PC-9 (cell line): ENCODE measurements at regions not wholly inside any gene's neighbourhood (a gene's known extent, or its start where the extent isn't known, plus 50 kb on each side); places are given as distances from the start of the nearest gene placed in this dataset.

Source experiments
- BruUV-seq: library from RNA; stranded (reverse); fragments of 400-500 nt; replicated peaks from 2 replicates; lab custom pipeline; 2021; lab: Mats Ljungman, UMichigan
- CTCF ChIA-PET: fragments of 300-600 bp; sonication (Branson Sonifier 250); formaldehyde crosslinking; loops from one replicate; lab custom pipeline; 2022; ENCODE audit warnings: antibody characterized with exemption; lab: Charles Lee
- POLR2A ChIA-PET: fragments of 300-600 bp; sonication (Branson Sonifier 250); formaldehyde crosslinking; loops from one replicate; lab custom pipeline; 2022; ENCODE audit warnings: antibody characterized with exemption; ENCODE audit not compliant: unreplicated experiment; lab: Charles Lee
- DNase-seq, 2 experiments: peaks; one replicate each; pipeline versions ENCODE4 v3.0.0 to v3.0.0-alpha.2; 2015 to 2022; ENCODE audit warnings: mixed read lengths in 1 of 2
- H2AFZ ChIP-seq: fragments of 200-600 bp; sonication (generic); 2 replicates; pipeline ENCODE4 v1.8.1; 2017; ENCODE audit warnings: antibody characterized with exemption
- H3F3A ChIP-seq: fragments of 200-600 bp; sonication (generic); 2 replicates; pipeline ENCODE4 v1.8.1; 2017; ENCODE audit warnings: antibody characterized with exemption, mild to moderate bottlenecking, low read depth; ENCODE audit not compliant: insufficient read depth
- H3K27ac ChIP-seq: fragments of 200-600 bp; sonication (generic); 2 replicates; pipeline ENCODE4 v1.6.1; 2016; ENCODE audit warnings: mixed run types
- H3K27me3 ChIP-seq: fragments of 200-600 bp; sonication (generic); 2 replicates; pipeline ENCODE4 v1.6.1; 2016; ENCODE audit warnings: low read depth, mixed run types; ENCODE audit not compliant: insufficient read depth
- H3K36me3 ChIP-seq: fragments of 200-600 bp; sonication (generic); 2 replicates; pipeline ENCODE4 v1.6.1; 2016; ENCODE audit warnings: low read depth, mixed run types
- H3K4me1 ChIP-seq: fragments of 200-600 bp; sonication (generic); replicated peaks from 2 replicates; pipeline ENCODE4 v1.6.1; 2016; ENCODE audit warnings: mixed run types; ENCODE audit not compliant: insufficient read depth
- H3K4me2 ChIP-seq: fragments of 200-600 bp; sonication (generic); 2 replicates; pipeline ENCODE4 v1.6.1; 2017; ENCODE audit warnings: mixed run types
- H3K4me3 ChIP-seq: fragments of 200-600 bp; sonication (generic); 2 replicates; pipeline ENCODE4 v1.6.1; 2016; ENCODE audit warnings: mixed run types
- H3K79me2 ChIP-seq: fragments of 200-600 bp; sonication (generic); 2 replicates; pipeline ENCODE4 v1.6.1; 2017; ENCODE audit warnings: low read depth, mixed run types
- H3K9me2 ChIP-seq: fragments of 200-600 bp; sonication (generic); 2 replicates; pipeline ENCODE4 v1.8.1; 2017; ENCODE audit warnings: mild to moderate bottlenecking; ENCODE audit not compliant: insufficient read depth
- H3K9me3 ChIP-seq: fragments of 200-600 bp; sonication (generic); 2 replicates; pipeline ENCODE4 v1.8.1; 2016; ENCODE audit warnings: low read depth; ENCODE audit not compliant: insufficient read depth
- H4K20me1 ChIP-seq: fragments of 200-600 bp; sonication (generic); 2 replicates; pipeline ENCODE4 v1.8.1; 2017; ENCODE audit not compliant: insufficient read depth
- CTCF ChIP-seq: fragments of 200-600 bp; sonication (generic); conservative IDR thresholded peaks from 2 replicates; pipeline ENCODE4 v1.6.1; 2017; ENCODE audit warnings: mixed run types, antibody characterized with exemption, mild to moderate bottlenecking, moderate library complexity
- EZH2 ChIP-seq: fragments of 200-600 bp; sonication (generic); IDR thresholded peaks from 2 replicates; pipeline ENCODE4 v1.8.0; 2017; ENCODE audit warnings: antibody characterized with exemption, low read depth
- intact Hi-C: fragments of 100-400 bp; cut with micrococcal nuclease; formaldehyde crosslinking; loops from one replicate; pipeline ENCODE4 v1.10.0; 2022; ENCODE audit not compliant: unreplicated experiment

DNA sequence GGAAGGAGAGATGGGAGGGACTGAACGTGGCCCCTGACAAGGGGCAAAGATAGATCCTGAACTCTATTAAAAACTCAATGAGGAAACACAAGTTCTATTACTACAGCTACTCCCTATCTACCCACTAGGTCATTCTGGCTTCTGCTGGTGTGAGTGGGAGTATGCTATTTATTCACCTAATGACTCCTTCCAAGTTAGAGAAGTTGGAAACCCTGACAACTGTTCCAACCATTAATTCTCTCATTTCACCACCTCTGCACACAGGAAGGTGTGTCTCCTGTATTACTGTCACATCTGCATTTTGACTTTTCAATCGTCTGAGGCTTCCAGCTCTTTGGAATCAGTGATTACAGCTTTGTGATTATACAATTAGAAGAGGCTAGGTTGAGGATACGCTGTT, 169.4 kb upstream of the ADO start:
- Histone ChIP-seq H3K36me3 (no peaks in the 10 kb centered on the region), H2AFZ (no peak overlapping the region), H3K79me2 (no peaks in the 10 kb centered on the region), H3F3A (no peaks in the 10 kb centered on the region), H3K4me2 (no peak overlapping the region), H3K9me3 (no peaks in the 10 kb centered on the region), H3K4me1 (no peaks in the 10 kb centered on the region), H4K20me1 (no peaks in the 10 kb centered on the region), H3K27ac (no peak overlapping the region), H3K27me3 (no peaks in the 10 kb centered on the region), H3K4me3 (no peak overlapping the region), H3K9me2 (no peaks in the 10 kb centered on the region)
- no TSS peak for BruUV-seq
- ChIA-PET CTCF (interaction anchor here (0.7 kb wide), 1 partner anchor 424 kb away, joined by 3 read pairs; no protein-coding TSS in a partner anchor), POLR2A (no interaction called here)
- intact Hi-C loops, result no loop called here
- TF ChIP-seq EZH2, result no peak
- no peak for TF ChIP-seq CTCF
- DNase-seq, result no peak

- Histone ChIP-seq H3K4me2 (no peak overlapping the region), H3K27me3 (no peaks in the 10 kb centered on the region), H3K9me2 (no peaks in the 10 kb centered on the region), H3K9me3 (no peaks in the 10 kb centered on the region), H3K4me3 (no peak overlapping the region), H2AFZ (no peak overlapping the region), H4K20me1 (no peaks in the 10 kb centered on the region), H3F3A (no peaks in the 10 kb centered on the region), H3K4me1 (no peaks in the 10 kb centered on the region), H3K79me2 (no peaks in the 10 kb centered on the region), H3K27ac (no peak overlapping the region), H3K36me3 (no peaks in the 10 kb centered on the region)
- intact Hi-C loops, result no loop called here
- TF ChIP-seq EZH2 (no peak), CTCF (no peak)
- ChIA-PET POLR2A (no interaction called here), CTCF (interaction anchor here (0.7 kb wide), 1 partner anchor 64 kb away, joined by 4 read pairs; no protein-coding TSS in a partner anchor)
- no peak for DNase-seq
- BruUV-seq, result no TSS peak
These were observed 167.7 kb upstream of the ADO start for GRCh38 chr10:62636825-62637248.

DNA sequence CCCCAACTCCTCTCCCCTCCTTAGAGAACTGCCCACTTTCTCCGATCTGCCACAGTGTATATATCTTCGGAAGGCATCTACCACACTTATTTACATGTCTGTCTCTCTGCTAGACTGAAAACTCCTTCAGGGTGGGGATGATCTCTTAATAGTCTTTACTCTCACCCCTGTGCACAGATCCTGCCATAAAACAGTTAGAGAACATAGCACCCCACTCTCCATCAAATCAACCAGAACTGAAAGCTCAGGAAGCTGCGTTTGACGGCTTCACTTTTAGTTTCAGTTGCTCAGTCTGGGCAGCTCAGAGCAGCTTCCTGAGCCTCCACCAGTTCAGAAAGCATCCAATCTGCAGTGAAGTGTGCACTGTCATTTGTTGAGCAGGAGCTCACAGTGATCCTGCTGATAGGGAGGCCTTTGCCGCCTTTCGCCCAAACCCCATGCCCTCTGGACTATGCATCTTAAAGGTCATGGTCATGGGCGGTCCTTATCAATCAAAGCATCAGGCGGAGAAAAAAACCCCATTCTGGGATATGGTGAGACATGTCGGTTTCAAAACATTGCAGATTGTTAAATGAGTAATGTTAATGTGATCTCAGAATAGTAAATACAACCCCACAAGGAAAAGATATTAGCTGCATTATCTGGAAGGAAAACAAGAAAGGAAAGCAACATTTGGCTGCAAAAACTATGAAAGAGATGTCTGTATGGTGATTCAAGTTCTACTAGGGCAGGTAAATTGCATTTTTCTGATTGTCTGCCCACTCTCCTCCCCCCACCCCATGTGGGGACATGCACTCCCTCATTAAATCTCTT, 167.1 kb upstream of the ADO start:
- no peak for DNase-seq
- TF ChIP-seq EZH2 (no peak), CTCF (no peak)
- no peak overlapping the region for H3K27ac ChIP-seq
- intact Hi-C loops, result no loop called here
- no peaks in the 10 kb centered on the region for H3K9me3 ChIP-seq
- H3K4me2 ChIP-seq, result no peak overlapping the region
- no peaks in the 10 kb centered on the region for H3K27me3 ChIP-seq
- H3K9me2 ChIP-seq, result no peaks in the 10 kb centered on the region
- H4K20me1 ChIP-seq, result no peaks in the 10 kb centered on the region
- no peak overlapping the region for H2AFZ ChIP-seq
- no peaks in the 10 kb centered on the region for H3K36me3 ChIP-seq
- ChIA-PET POLR2A (no interaction called here), CTCF (no interaction called here)
- BruUV-seq, result no TSS peak
- H3K4me3 ChIP-seq, result no peak overlapping the region
- no peaks in the 10 kb centered on the region for H3K79me2 ChIP-seq
- no peaks in the 10 kb centered on the region for H3F3A ChIP-seq
- no peaks in the 10 kb centered on the region for H3K4me1 ChIP-seq
